H1 (cell line): ENCODE measurements at regions not wholly inside any gene's neighbourhood (a gene's known extent, or its start where the extent isn't known, plus 50 kb on each side); places are given as distances from the start of the nearest gene placed in this dataset.

Experiments used
- CTCF ChIA-PET: fragments of 300-600 bp; sonication (Branson Sonifier 250); formaldehyde crosslinking; loops from one replicate; lab custom pipeline; 2021; ENCODE audit not compliant: partially characterized antibody; lab: Charles Lee
- POLR2A ChIA-PET: fragments of 300-600 bp; sonication (Branson Sonifier 250); formaldehyde crosslinking; loops from one replicate; lab custom pipeline; 2021; ENCODE audit warnings: inconsistent platforms; ENCODE audit not compliant: partially characterized antibody; lab: Charles Lee
- DNase-seq, 2 experiments: peaks; one replicate each; pipeline versions ENCODE4 v3.0.0 to v3.0.0-alpha.2; 2010 to 2022; ENCODE audit warnings: low spot score in 2 of 2, low read depth in 1 of 2, mixed read lengths in 1 of 2
- FAIRE-seq: peaks from 2 replicates; lab custom pipeline; 2011; peaks lifted over from hg19 to GRCh38; lab: Jason Lieb, UNC
- H2AFZ ChIP-seq: 2 replicates; pipeline ENCODE4 v1.8.1; 2012; ENCODE audit warnings: low read length, inconsistent platforms
- H2AK5ac ChIP-seq: 2 replicates; pipeline ENCODE4 v1.6.1; 2013; ENCODE audit warnings: low read depth, low read length
- H2BK120ac ChIP-seq: replicated peaks from 2 replicates; pipeline ENCODE3; 2013; ENCODE audit warnings: low read depth, low read length, inconsistent platforms
- H2BK12ac ChIP-seq: 2 replicates; pipeline ENCODE4 v1.6.1; 2013; ENCODE audit warnings: low read depth, low read length
- H2BK15ac ChIP-seq: 2 replicates; pipeline ENCODE4 v1.6.1; 2013; ENCODE audit warnings: low read length
- H2BK20ac ChIP-seq: 2 replicates; pipeline ENCODE4 v1.6.1; 2013; ENCODE audit warnings: low read length
- H2BK5ac ChIP-seq: 2 replicates; pipeline ENCODE4 v1.6.1; 2013; ENCODE audit warnings: low read depth, low read length
- H3K14ac ChIP-seq: 2 replicates; pipeline ENCODE4 v1.6.1; 2013; ENCODE audit warnings: inconsistent platforms; ENCODE audit not compliant: insufficient read length
- H3K18ac ChIP-seq: 2 replicates; pipeline ENCODE4 v1.6.1; 2013; ENCODE audit warnings: low read length; ENCODE audit errors: extremely low read depth
- H3K23ac ChIP-seq: 2 replicates; pipeline ENCODE4 v1.6.1; 2013; ENCODE audit warnings: inconsistent platforms; ENCODE audit not compliant: insufficient read length
- H3K23me2 ChIP-seq: 2 replicates; pipeline ENCODE4 v1.6.1; 2013; ENCODE audit warnings: low read depth, low read length
- H3K27ac ChIP-seq: 2 replicates; pipeline ENCODE4 v1.6.1; 2011; ENCODE audit warnings: low read depth, low read length, inconsistent platforms
- H3K27me3 ChIP-seq, 4 experiments: replicated peaks in 1 of 4; 1 replicate in 1 of 4; 2 replicates in 3 of 4; pipeline versions ENCODE4 v1.6.1 to v1.8.1; 2011 to 2013; ENCODE audit warnings: low read length in 3 of 4, mild to moderate bottlenecking in 3 of 4, inconsistent platforms in 2 of 4, mixed read lengths in 2 of 4, moderate library complexity in 1 of 4; ENCODE audit not compliant: control insufficient read depth in 3 of 4, insufficient read depth in 3 of 4; ENCODE audit errors: extremely low read depth in 1 of 4
- H3K36me3 ChIP-seq, 4 experiments: 2 replicates each; pipeline versions ENCODE4 v1.6.1 to v1.8.1; 2011 to 2013; ENCODE audit warnings: mild to moderate bottlenecking in 4 of 4, low read length in 3 of 4, moderate library complexity in 2 of 4, control low read depth in 1 of 4, inconsistent platforms in 1 of 4; ENCODE audit not compliant: insufficient read depth in 4 of 4, control insufficient read depth in 2 of 4
- H3K4ac ChIP-seq: replicated peaks from 2 replicates; pipeline ENCODE3; 2013; ENCODE audit warnings: low read length, low read depth, mixed read lengths, inconsistent platforms; ENCODE audit not compliant: insufficient read length
- H3K4me1 ChIP-seq, 4 experiments: replicated peaks in 1 of 4; 1 replicate in 1 of 4; 2 replicates in 3 of 4; pipeline versions ENCODE4 v1.6.1 to v1.8.1; 2011 to 2013; ENCODE audit warnings: low read length in 3 of 4, inconsistent platforms in 2 of 4, mixed read lengths in 1 of 4; ENCODE audit not compliant: insufficient read depth in 4 of 4, control insufficient read depth in 3 of 4
- H3K4me2 ChIP-seq, 2 experiments: 2 replicates each; pipeline versions ENCODE4 v1.6.1 to v1.8.1; 2011 to 2013; ENCODE audit warnings: low read depth in 2 of 2, low read length in 2 of 2, control low read depth in 1 of 2, inconsistent platforms in 1 of 2, mild to moderate bottlenecking in 1 of 2; ENCODE audit not compliant: insufficient read depth in 1 of 2
- H3K4me3 ChIP-seq, 4 experiments: fragments of 200-600, 300-600 bp in 1 of 4; sonication (generic), shearing (Covaris generic), sonication (Bioruptor Twin) in 1 of 4; 2 replicates each; pipeline versions ENCODE4 v1.5.1 to v1.8.1; 2011 to 2016; ENCODE audit warnings: low read length in 4 of 4, low read depth in 3 of 4, control low read depth in 2 of 4, inconsistent platforms in 2 of 4, mild to moderate bottlenecking in 2 of 4, mixed read lengths in 1 of 4, moderate library complexity in 1 of 4; ENCODE audit not compliant: insufficient read depth in 2 of 4; ENCODE audit errors: extremely low read depth in 1 of 4
- H3K56ac ChIP-seq: replicated peaks from 2 replicates; pipeline ENCODE3; 2013; ENCODE audit warnings: low read depth, mild to moderate bottlenecking, mixed read lengths, low read length, inconsistent platforms; ENCODE audit not compliant: insufficient read length
- H3K79me1 ChIP-seq: 2 replicates; pipeline ENCODE4 v1.6.1; 2013; ENCODE audit warnings: low read depth, low read length, control low read depth
- H3K79me2 ChIP-seq, 2 experiments: 2 replicates each; pipeline versions ENCODE4 v1.6.1 to v1.8.1; 2012 to 2013; ENCODE audit warnings: low read length in 2 of 2, mild to moderate bottlenecking in 2 of 2, inconsistent platforms in 1 of 2; ENCODE audit not compliant: insufficient read depth in 2 of 2, control insufficient read depth in 1 of 2
- H3K9ac ChIP-seq, 4 experiments: replicated peaks in 1 of 4; 1 replicate in 1 of 4; 2 replicates in 3 of 4; pipeline versions ENCODE4 v1.6.1 to v1.8.1; 2011 to 2013; ENCODE audit warnings: low read depth in 3 of 4, low read length in 3 of 4, control low read depth in 2 of 4, mild to moderate bottlenecking in 2 of 4, moderate library complexity in 2 of 4, inconsistent platforms in 1 of 4; ENCODE audit errors: extremely low read depth in 1 of 4
- H3K9me3 ChIP-seq, 2 experiments: 2 replicates each; pipeline versions ENCODE4 v1.6.1 to v1.8.1; 2012 to 2013; ENCODE audit warnings: mild to moderate bottlenecking in 2 of 2, moderate library complexity in 2 of 2, control low read depth in 1 of 2, inconsistent platforms in 1 of 2, low read depth in 1 of 2, low read length in 1 of 2, mixed read lengths in 1 of 2; ENCODE audit not compliant: insufficient read depth in 2 of 2
- H4K20me1 ChIP-seq, 2 experiments: replicated peaks in 1 of 2; 2 replicates each; pipeline versions ENCODE3 to v1.8.1; 2011 to 2013; ENCODE audit warnings: inconsistent platforms in 2 of 2, low read length in 2 of 2, mild to moderate bottlenecking in 1 of 2; ENCODE audit not compliant: insufficient read depth in 2 of 2, control insufficient read depth in 1 of 2
- H4K5ac ChIP-seq: 2 replicates; pipeline ENCODE4 v1.6.1; 2013; ENCODE audit warnings: low read length, low read depth, mixed read lengths, inconsistent platforms; ENCODE audit not compliant: insufficient read length
- H4K8ac ChIP-seq: 2 replicates; pipeline ENCODE4 v1.8.0; 2013; ENCODE audit warnings: mild to moderate bottlenecking, moderate library complexity, low read length, inconsistent platforms; ENCODE audit not compliant: insufficient read depth; ENCODE audit errors: extremely low read depth
- H4K91ac ChIP-seq: replicated peaks from 2 replicates; pipeline ENCODE3; 2013; ENCODE audit warnings: low read length, mixed read lengths, inconsistent platforms; ENCODE audit not compliant: insufficient read length
- ASH2L ChIP-seq: fragments of 200-600, 300-600 bp; sonication (generic); IDR thresholded peaks from one replicate; pipeline ENCODE4 v1.7.1; 2017; ENCODE audit warnings: low read length
- CTCF ChIP-seq, 3 experiments: IDR thresholded peaks; 1 replicate in 2 of 3; 2 replicates in 1 of 3; pipeline versions ENCODE4 v1.5.1 to v1.6.1; 2011; ENCODE audit warnings: low read length in 3 of 3, mild to moderate bottlenecking in 3 of 3, inconsistent platforms in 2 of 3, low read depth in 1 of 3, moderate library complexity in 1 of 3; ENCODE audit not compliant: insufficient read depth in 1 of 3; ENCODE audit errors: control extremely low read depth in 1 of 3
- GABPA ChIP-seq: IDR thresholded peaks from 2 replicates; pipeline ENCODE4 v1.6.1; 2011; ENCODE audit warnings: mild to moderate bottlenecking, low read length, moderate library complexity, borderline replicate concordance; ENCODE audit not compliant: insufficient read depth
- HDAC6 ChIP-seq: IDR thresholded peaks from one replicate; pipeline ENCODE4 v1.7.1; 2012; ENCODE audit warnings: low read depth, mild to moderate bottlenecking, inconsistent platforms, low read length, moderate library complexity
- JUND ChIP-seq: IDR thresholded peaks from 2 replicates; pipeline ENCODE4 v1.6.1; 2011; ENCODE audit warnings: mild to moderate bottlenecking, improper control_type of control experiment, low read length
- KDM4A ChIP-seq: IDR thresholded peaks from one replicate; pipeline ENCODE4 v1.7.1; 2012; ENCODE audit warnings: low read depth, mild to moderate bottlenecking, moderate library complexity, low read length, inconsistent platforms; ENCODE audit not compliant: severe bottlenecking
- NANOG ChIP-seq: IDR thresholded peaks from 2 replicates; pipeline ENCODE4 v1.6.1; 2011; ENCODE audit warnings: low read length, low read depth, mild to moderate bottlenecking, inconsistent platforms; ENCODE audit not compliant: insufficient read depth, poor library complexity, severe bottlenecking
- SAP30 ChIP-seq: fragments of 300-600 bp; sonication (generic); IDR thresholded peaks from 2 replicates; pipeline ENCODE4 v1.7.1; 2012; ENCODE audit warnings: low read length, moderate library complexity, mild to moderate bottlenecking, inconsistent platforms; ENCODE audit not compliant: insufficient read depth, insufficient replicate concordance
- SP1 ChIP-seq: IDR thresholded peaks from 2 replicates; pipeline ENCODE4 v1.6.1; 2011; ENCODE audit warnings: low read depth, low read length
- SUZ12 ChIP-seq: fragments of 200-600 bp; sonication (generic); IDR thresholded peaks from 2 replicates; pipeline ENCODE4 v1.6.1; 2012; ENCODE audit warnings: mild to moderate bottlenecking, inconsistent platforms, low read length, moderate library complexity, mixed read lengths
- WGBS, 2 experiments: shearing (Covaris generic) in 1 of 2; methylation state at CpG; one replicate each; pipeline versions ENCODE4 v1.1.6 to v1.1.7; 2013 to 2015; ENCODE audit warnings: low lambda C conversion rate in 2 of 2, mixed read lengths in 2 of 2, inconsistent platforms in 1 of 2, low coverage in 1 of 2, missing lambda C conversion rate in 1 of 2; ENCODE audit not compliant: insufficient replicate concordance in 2 of 2, insufficient coverage in 1 of 2, insufficient read length in 1 of 2; ENCODE audit errors: extremely low coverage in 1 of 2, missing lambda C conversion rate in 1 of 2; 5-methylcytosine and 5-hydroxymethylcytosine counted together

DNA sequence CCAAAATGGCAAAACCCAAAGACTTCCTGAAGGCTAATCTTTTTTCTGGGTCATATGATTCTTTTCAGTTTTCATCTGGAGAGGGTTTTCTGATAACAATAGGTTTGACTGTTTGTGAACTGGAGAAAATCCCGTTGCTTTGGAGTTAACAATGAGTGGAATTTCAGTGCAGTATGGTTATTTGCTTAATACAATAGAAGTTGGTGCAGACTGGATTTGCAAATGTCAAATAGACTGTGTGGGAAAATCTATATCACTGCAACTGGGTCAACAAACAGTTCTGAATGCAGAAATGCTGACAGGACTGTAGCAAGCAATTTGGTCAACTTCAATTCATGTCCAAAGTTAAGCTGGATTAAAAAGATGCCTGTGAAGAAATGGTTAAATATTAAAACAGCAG is 267.5 kb upstream of the ARGLU1 start:
- H4K20me1 ChIP-seq, result no peaks in the 10 kb centered on the region
- ChIA-PET CTCF (interaction anchor here (2.0 kb wide), 1 partner anchor 8 kb away, joined by 7 read pairs; no protein-coding TSS in a partner anchor), POLR2A (no interaction called here)
- H3K4me1 ChIP-seq, result 0 out of 7 replicates have a peak, but pooled peaks cover 0 to 3% (median 0%) of the 10 kb centered on the region in 4 experiments
- no peaks in the 10 kb centered on the region for H3K79me2 ChIP-seq
- H2AK5ac ChIP-seq, result no peak overlapping the region
- no peak overlapping the region for H3K4me2 ChIP-seq
- H3K79me1 ChIP-seq, result no peaks in the 10 kb centered on the region
- no peak overlapping the region for H3K18ac ChIP-seq
- no peaks in the 10 kb centered on the region; a peak in 1 of 8 replicates for H3K36me3 ChIP-seq
- no peak overlapping the region for H3K9ac ChIP-seq
- no peak overlapping the region for H4K5ac ChIP-seq
- FAIRE-seq (no peak), DNase-seq (no peak)
- no peak overlapping the region for H3K4ac ChIP-seq
- H2BK5ac ChIP-seq, result no peak overlapping the region
- H3K14ac ChIP-seq, result no peak overlapping the region
- WGBS, 2 experiments, result 56% methylated on average over 1 of the region's 1 CpG; no CpG with 5 or more reads in 1 of the 2 experiments
- H3K9me3 ChIP-seq, result peaks cover 9 to 13% of the 10 kb centered on the region in 2 experiments
- H2BK120ac ChIP-seq, result no peak overlapping the region
- no peaks in the 10 kb centered on the region for H3K27me3 ChIP-seq
- H2BK12ac ChIP-seq, result no peak overlapping the region
- no peak overlapping the region for H3K27ac ChIP-seq
- no peak overlapping the region for H2BK15ac ChIP-seq
- no peak overlapping the region; the same call in 1 of the 2 replicates for H2AFZ ChIP-seq
- H3K23ac ChIP-seq, result no peak overlapping the region
- no peak overlapping the region for H2BK20ac ChIP-seq
- H3K4me3 ChIP-seq, result no peak overlapping the region
- H3K23me2 ChIP-seq, result no peaks in the 10 kb centered on the region
- H3K56ac ChIP-seq, result no peak overlapping the region
- no peak overlapping the region for H4K8ac ChIP-seq
- no peak overlapping the region for H4K91ac ChIP-seq
- TF ChIP-seq HDAC6 (no peak), SP1 (no peak), NANOG (no peak), GABPA (no peak), SUZ12 (no peak), KDM4A (no peak), JUND (no peak), ASH2L (no peak), SAP30 (no peak), CTCF (IDR thresholded peaks at IDR 0.05; ENCODE audit: control extremely low read depth in 1 of 3, insufficient read depth in 1 of 3, low read depth in 1 of 3, low read length in 3 of 3) (no peak)
